Renal pelvis (tissue), 1 donor: ENCODE measurements at regions not wholly inside any gene's neighbourhood (a gene's known extent, or its start where the extent isn't known, plus 50 kb on each side); places are given as distances from the start of the nearest gene placed in this dataset.
"Not testable (repeated sequence)": the region's sequence is repeated elsewhere in the genome, so short reads cannot be mapped to it uniquely, and the experiment has no call there.

Experiments used
- DNase-seq: peaks from one replicate; pipeline ENCODE4 v3.0.0-alpha.2; 2013

DNA sequence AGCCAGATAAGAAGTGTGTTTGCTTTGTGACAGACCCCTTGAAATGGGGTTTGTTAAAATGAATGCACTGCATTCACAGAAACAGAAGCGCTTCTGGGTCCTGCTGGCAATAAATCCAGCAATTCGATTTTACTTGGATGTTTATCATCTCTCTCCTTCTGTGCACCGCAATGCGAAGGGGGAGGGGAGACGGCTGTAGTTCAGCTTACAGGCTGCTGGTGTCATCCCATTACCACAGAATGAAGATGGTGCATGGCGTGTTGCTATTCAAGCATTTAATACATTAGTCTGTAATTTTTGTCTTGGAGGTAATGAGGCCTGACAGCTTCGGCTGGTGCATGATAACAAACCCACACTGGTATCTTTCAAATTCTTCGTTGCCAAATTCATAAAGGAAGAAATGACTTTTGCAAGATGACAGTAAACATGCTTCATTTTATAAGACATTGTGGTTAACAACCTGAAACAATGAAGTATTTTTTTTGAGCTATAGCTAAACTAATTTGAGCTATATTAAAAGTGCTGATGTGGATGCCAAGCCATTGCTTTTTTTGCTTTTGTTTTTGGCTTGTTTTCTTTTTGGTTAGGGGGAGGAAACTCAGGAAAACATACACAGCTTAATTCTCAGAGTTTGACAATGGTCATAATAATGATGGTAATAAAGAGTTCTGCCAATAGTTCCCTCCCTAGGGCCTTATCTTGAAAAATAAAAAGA, 418.3 kb downstream of the OTOL1 start:
- DNase-seq: peak; percentile 46

- no peak for DNase-seq
These were observed 418.8 kb downstream of the OTOL1 start for GRCh38 chr3:161915418-161915750.

DNA sequence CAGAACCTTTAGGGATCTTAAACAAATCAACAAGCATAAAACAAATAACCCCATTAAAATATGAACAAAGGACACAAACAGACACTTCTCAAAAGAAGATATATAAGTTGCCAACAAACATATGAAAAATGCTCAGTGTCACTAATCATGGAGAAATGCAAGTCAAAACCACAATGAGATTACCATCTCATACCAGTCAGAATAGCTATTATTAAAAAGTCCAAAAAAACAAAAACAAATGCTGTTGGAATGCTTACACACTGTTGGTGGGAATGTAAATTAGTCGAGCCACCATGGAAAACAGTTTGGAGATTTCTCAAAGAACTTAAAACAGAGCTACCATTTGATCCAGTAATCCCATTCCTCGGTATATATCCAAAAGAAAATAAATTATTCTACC, 423.6 kb downstream of the OTOL1 start:
- DNase-seq: no peak

DNA sequence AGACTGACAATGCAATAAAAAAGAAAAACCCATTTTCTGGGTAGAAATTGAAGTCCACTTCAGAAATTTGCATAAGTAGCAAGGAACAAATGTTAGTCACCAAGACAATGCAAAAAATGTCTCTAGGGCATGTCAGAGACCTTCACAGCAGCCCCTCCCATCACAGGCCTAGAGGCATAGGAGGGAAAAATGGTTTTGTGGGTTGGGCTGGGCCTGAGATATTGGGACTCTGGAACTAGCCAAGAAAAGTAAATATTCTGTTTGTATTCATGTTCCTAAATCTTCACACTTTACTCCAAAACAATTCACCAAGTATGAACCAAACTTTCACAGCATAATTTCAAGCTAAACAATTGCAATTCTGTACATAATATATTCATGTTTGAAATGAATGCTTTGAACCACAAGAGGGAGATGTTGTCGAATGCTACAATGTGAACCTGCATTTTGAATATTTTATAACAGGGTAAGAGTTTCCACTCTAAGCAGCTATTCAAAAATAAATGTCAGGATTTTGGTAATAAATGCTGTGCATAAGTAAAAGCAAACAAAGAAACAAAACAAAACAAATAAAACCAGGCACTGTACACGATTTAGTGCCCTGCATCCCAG, 429.2 kb downstream of the OTOL1 start:
- DNase-seq: no peak

DNA sequence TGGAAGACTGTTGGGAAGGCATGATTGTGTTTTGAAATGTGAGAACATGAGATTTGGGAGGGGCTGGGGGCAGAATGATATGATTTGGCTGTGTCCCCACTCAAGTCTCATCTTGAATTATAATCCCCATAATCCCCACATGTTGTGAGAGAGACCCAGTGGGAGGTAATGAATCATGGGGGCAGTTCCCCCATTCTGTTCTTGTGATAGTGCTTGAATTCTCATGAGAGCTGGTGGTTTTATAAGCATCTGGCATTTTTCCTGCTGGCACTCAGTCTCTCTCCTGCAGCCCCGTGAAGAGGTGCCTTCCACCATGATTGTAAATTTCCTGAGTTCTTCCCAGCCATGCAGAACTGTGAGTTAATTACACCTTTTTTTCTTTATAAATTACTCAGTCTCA, 430.5 kb downstream of the OTOL1 start:
- no peak for DNase-seq

GRCh38 chr3:161939918-161940620, 443.5 kb downstream of the OTOL1 start:
- no peak for DNase-seq

- DNase-seq: no peak
These were observed 444.0 kb downstream of the OTOL1 start for GRCh38 chr3:161940621-161940965.

GRCh38 chr3:161941891-161942290, 445.3 kb downstream of the OTOL1 start:
- peak; percentile 9 for DNase-seq

DNA sequence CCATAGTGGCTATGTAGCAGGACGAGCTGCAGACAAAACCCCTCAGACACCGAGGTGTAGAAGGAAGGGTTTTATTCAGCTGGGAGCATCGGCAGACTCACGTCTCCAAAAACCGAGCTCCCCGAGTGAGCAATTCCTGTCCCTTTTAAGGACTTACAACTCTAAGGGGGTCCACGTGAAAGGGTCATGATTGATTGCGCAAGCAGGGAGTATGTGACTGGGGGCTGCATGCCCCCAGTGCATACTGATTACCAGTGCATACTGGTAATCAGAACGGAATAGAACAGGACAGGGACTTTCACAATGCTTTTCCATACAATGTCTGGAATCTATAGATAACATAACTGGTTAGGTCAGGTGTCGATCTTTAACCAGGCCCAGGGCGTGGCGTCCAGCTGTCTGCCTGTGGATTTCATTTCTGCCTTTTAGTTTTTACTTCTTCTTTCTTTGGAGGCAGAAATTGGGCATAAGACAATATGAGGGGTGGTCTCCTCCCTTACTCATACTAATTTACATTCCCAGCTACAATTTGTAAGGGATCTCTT, 447.3 kb downstream of the OTOL1 start:
- not testable (repeated sequence) for DNase-seq

DNA sequence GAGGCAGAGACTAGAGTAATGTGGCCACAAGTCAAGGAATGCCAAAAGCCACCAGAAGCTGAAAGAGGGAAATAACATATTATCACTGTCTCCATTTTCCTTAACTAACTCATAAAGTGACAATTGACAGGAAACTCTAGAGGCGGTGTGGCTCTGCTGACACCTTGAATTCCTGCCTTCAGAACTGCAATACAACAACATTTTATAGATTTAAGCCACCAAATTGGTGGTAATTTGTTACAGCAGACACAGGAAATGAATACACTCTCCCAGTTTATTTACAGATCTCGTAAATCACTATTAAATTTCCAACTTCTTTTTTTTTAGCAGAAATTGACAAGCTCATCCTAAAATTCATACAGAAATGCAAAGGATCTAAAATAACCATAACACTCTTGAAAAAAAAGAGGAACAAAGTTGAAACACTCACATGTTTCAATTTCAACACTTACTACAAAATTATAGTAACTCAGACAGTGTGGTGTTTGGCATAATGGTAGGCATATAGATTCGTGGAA, 449.9 kb downstream of the OTOL1 start:
- no peak for DNase-seq

GRCh38 chr3:161950318-161950868, 453.8 kb downstream of the OTOL1 start:
- DNase-seq: no peak

DNA sequence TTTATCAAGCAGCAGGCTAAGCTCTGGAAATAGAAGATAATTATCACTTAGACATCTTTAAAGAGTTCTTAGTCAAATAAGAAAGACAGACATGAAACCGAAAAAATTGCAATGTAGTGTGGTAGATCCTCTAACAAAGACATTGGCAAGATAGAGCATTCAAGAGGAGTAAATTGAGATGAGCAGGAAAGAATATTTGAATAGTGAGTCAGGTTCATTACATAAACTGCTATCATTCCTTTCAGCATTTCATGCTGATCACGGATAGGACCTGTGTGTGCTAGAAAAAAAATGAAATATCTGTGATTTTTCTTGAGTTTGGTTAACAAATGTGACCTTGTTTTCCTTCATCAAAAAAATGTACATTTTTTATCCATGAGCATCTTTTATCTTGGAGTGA, 460.9 kb downstream of the OTOL1 start:
- no peak for DNase-seq

DNA sequence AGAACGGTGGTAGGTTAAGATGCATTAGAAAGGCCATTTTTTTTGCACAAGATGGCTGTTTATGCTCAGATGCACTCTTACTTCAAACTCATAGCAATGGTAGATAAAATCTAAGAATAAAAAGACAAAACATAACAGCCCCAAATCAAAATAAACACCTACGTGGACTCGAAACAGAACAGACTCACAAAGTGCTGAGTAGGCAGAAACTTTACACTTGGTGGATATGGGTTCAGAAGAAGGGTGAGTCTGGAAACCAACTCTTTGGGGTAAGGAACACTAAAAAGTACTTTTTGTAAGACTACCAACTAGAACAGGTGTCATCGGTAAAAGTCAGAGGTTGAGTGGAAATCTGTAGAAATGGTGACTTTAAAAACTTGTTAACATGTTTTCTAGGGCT, 468.2 kb downstream of the OTOL1 start:
- no peak for DNase-seq

DNA sequence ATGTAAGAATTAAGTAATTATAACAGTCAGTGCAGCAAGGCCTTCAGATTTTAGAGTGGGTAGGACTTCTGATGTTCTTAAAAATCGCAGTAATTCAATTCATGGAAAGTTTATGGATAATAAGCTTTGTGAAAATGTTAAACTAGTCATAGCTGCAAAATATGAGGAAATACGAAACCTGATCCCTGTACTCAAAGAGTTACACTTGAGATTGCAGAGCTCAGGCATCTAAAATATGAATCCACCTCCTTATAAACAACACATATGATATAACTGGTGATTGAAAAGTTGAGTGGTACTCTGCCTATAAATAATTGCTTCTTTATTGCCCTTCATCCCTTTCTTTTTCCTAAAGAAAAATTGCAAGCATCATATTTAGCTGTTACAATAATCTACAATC, 473.3 kb downstream of the OTOL1 start:
- no peak for DNase-seq

- no peak for DNase-seq
These were observed 478.6 kb downstream of the OTOL1 start for GRCh38 chr3:161975201-161975600.

- DNase-seq: no peak
These were observed 480.5 kb downstream of the OTOL1 start for GRCh38 chr3:161977063-161977462.

DNA sequence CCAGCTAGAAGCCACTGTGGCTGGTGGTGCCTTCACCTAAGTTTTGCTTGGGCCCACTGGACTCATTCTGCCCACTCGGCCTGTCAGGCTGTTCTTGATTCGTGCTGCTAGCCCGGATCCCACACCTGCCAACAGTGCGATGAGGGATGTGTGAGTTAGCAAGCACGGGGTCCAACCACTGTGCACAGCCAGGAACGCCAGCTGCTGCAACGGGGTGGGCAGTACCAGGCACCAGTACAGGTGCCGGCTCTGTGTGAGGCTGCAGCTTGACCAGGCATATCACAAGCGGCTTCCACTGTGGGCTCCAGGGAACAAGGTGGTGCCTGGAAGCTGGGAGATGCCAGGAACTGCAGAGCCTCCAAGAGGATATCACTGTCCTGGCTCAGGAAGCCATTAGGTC, 481.2 kb downstream of the OTOL1 start:
- no peak for DNase-seq

- DNase-seq: no peak
These were observed 491.3 kb downstream of the OTOL1 start for GRCh38 chr3:161987933-161988332.

DNA sequence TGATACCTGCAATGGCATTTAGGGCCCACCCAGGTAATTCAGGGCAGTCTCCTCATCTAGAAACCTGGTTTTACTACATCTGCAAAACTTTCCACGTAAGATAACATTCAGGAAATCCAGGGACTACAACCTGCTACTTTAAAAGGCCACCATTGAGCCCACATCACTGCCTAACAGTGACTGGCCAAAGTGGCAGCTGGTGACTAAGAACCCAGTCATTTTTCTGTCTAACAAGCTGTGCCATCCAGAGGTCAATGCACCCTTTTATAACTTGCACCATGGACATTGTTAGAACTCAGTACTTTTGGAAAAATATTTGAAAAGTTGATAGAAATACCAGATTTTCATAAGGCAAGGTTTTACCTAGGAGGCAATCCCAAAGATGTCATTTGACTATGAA, 492.4 kb downstream of the OTOL1 start:
- no peak for DNase-seq

DNA sequence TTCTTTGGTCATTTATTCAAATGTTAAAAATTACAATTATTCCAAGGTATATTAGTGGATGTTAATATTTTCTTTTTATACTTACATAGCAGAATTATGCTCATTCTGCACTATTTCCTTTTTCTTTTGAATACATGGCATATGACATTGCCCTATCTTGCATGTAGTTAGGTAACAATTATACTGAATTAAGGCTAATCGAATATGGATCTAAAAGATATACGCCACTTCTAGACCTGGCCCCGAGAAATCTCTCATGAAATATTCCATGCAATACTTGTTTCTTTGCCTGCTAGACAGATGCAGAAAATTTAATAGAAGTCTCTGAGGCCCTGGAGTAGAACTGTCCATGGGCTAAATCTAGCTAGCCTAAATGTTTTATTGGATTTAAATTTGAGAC, 493.4 kb downstream of the OTOL1 start:
- no peak for DNase-seq

GRCh38 chr3:161991901-161992540, 495.4 kb downstream of the OTOL1 start:
- DNase-seq: no peak

GRCh38 chr3:161999846-162000245, 503.2 kb downstream of the OTOL1 start:
- no peak for DNase-seq
